Ovary (tissue), 7 donors: ENCODE measurements at regions not wholly inside any gene's neighbourhood (a gene's known extent, or its start where the extent isn't known, plus 50 kb on each side); places are given as distances from the start of the nearest gene placed in this dataset.

ENCODE experiments used
- DNase-seq, 5 donors: peaks; one replicate each; pipeline ENCODE4 v3.0.0-alpha.2; 2019 to 2020
- H3K27ac ChIP-seq, 2 donors: fragments of 200-600 bp; one replicate each; pipeline versions ENCODE4 v1.5.1 to v1.8.0; 2019 to 2022
- H3K27me3 ChIP-seq: fragments of 200-600 bp; one replicate; pipeline ENCODE4 v1.8.0; 2022
- H3K36me3 ChIP-seq: fragments of 200-600 bp; sonication (generic); one replicate; pipeline ENCODE4 v1.5.1; 2019
- H3K4me1 ChIP-seq: one replicate; pipeline ENCODE4 v1.8.1; 2013; ENCODE audit warnings: mild to moderate bottlenecking, moderate library complexity; ENCODE audit not compliant: insufficient read depth
- H3K4me3 ChIP-seq: fragments of 200-600 bp; sonication (generic); one replicate; pipeline ENCODE4 v1.5.1; 2017
- H3K9me3 ChIP-seq, 2 donors: fragments of 200-600 bp in 1 of 2; sonication (generic) in 1 of 2; one replicate each; pipeline versions ENCODE4 v1.5.1 to v1.8.1; 2013 to 2019; ENCODE audit warnings: mild to moderate bottlenecking in 1 of 2, moderate library complexity in 1 of 2
- EP300 ChIP-seq: sonication (generic); formaldehyde crosslinking; IDR thresholded peaks from one replicate; pipeline ENCODE4 v1.6.1; 2017; ENCODE audit warnings: antibody characterized with exemption
- POLR2A ChIP-seq: fragments of 450-650 bp; IDR thresholded peaks from one replicate; pipeline ENCODE4 v1.6.1; 2017; ENCODE audit warnings: antibody characterized with exemption, mild to moderate bottlenecking, moderate library complexity
- WGBS, 3 donors: extraction: QIAGEN DNeasy Blood & Tissue Kit in 1 of 3; methylation state at CpG; one replicate each; pipeline versions ENCODE4 v1.1.5 to v1.1.7; 2013 to 2017; 5-methylcytosine and 5-hydroxymethylcytosine counted together
- intact Hi-C, 4 donors: fragments of 100-400 bp; cut with DNase I; formaldehyde crosslinking; loops; one replicate each; pipeline versions ENCODE4 v1.11.0 to v1.15.1; 2022 to 2023
- TF ChIP-seq, protein P1 (sequence below), 3 donors: fragments of 450-650 bp in 2 of 3; fragments of 200-600 bp in 1 of 3; IDR thresholded peaks; one replicate each; pipeline versions ENCODE4 v1.5.1 to v1.8.0; 2016 to 2022; ENCODE audit warnings: antibody characterized with exemption in 3 of 3, mild to moderate bottlenecking in 1 of 3
- donor health status: DM: no; HTN: no; CAD: no; lungs with moderate emphysema.
- donor health status: DM: no; HTN: no; CAD: no.
- donor health status: Bipolar disorder and iron deficiency.
- donor health status: DM: no; HTN: no; CAD: no.
- donor health status: DM: yes; HTN: yes; CAD: no.

DNA sequence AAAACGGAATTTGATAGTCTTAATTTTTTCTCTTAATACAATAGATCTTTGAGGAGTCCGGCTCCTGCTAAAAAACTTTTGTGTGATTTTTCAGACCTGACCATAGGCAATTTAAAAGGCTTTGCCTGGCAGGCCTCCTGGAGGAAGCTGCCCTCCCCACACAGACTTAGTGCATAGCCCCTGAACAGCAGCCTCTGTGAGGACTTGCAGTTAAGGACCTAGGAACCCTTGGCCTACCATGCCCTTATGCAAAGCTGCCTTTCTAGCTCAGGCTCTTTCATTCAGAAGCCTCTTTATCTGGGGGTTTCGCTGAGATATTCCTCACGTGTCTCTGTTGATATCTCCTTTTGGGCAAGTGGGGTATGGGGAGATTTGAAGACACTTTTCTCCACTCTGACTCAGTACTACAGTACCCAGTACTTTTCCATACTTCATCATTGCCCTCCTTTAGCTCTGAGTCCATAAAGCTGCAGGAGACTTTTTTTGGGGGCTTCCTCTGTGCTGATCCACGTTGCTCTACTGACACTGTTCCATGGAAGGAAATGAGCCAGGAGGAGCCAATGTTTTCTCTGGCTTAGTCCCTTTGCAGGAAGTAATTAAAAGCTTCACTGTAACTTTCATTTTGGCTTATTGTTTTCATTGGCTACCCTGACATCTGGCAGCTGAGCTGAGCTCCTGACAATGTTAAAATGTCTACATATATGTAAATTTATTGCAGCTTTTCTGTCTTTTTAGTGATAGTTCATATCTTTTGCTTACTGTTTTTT lies 283.1 kb downstream of the TDRD3 start:
- 71 to 76% (median 75%) methylated on average over 5 of the region's 5 CpGs for WGBS, 3 donors
- intact Hi-C loops = no loop called here
- Histone ChIP-seq H3K4me1 (no peaks in the 10 kb centered on the region), H3K36me3 (no peaks in the 10 kb centered on the region), H3K4me3 (no peak overlapping the region), H3K27me3 (no peaks in the 10 kb centered on the region), H3K27ac (no peak overlapping the region), H3K9me3 (no peaks in the 10 kb centered on the region)
- DNase-seq = no peak
- no peak for TF ChIP-seq POLR2A
- TF ChIP-seq EP300 = no peak
- TF ChIP-seq, protein P1, sequence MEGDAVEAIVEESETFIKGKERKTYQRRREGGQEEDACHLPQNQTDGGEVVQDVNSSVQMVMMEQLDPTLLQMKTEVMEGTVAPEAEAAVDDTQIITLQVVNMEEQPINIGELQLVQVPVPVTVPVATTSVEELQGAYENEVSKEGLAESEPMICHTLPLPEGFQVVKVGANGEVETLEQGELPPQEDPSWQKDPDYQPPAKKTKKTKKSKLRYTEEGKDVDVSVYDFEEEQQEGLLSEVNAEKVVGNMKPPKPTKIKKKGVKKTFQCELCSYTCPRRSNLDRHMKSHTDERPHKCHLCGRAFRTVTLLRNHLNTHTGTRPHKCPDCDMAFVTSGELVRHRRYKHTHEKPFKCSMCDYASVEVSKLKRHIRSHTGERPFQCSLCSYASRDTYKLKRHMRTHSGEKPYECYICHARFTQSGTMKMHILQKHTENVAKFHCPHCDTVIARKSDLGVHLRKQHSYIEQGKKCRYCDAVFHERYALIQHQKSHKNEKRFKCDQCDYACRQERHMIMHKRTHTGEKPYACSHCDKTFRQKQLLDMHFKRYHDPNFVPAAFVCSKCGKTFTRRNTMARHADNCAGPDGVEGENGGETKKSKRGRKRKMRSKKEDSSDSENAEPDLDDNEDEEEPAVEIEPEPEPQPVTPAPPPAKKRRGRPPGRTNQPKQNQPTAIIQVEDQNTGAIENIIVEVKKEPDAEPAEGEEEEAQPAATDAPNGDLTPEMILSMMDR (IDR thresholded peaks at IDR 0.05) = no peak

DNA sequence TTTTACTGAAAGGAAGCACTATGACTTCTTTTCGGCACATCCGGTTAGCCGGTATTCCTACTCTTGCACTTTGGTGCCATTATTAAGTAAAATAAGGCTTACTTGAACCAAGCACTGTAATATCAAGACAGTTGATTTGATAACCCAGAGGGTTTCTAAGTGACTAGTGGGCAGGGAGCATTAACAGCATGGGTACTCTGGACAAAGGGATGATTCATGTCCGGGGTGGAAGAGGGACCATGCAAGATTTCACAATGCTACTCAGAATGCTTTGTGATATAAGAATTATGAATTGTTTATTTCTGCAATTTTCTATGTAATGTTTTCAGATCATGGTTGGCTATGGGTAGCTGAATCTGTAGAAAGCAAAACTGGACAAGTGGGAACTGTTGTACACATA lies 282.1 kb downstream of the TDRD3 start:
- no peaks in the 10 kb centered on the region for H3K27me3 ChIP-seq
- H3K27ac ChIP-seq = no peak overlapping the region
- WGBS, 3 donors = 93 to 97% (median 94%) methylated on average over 4 of the region's 4 CpGs
- DNase-seq = no peak
- H3K9me3 ChIP-seq = no peaks in the 10 kb centered on the region
- no peaks in the 10 kb centered on the region for H3K36me3 ChIP-seq
- intact Hi-C loops = no loop called here
- no peaks in the 10 kb centered on the region for H3K4me1 ChIP-seq
- H3K4me3 ChIP-seq = no peak overlapping the region
- TF ChIP-seq EP300 (no peak), POLR2A (no peak)
- TF ChIP-seq, protein P1 (IDR thresholded peaks at IDR 0.05) = no peak

- no peak overlapping the region for H3K27ac ChIP-seq
- H3K9me3 ChIP-seq = peaks cover 0 to 3% of the 10 kb centered on the region in 2 donors
- H3K27me3 ChIP-seq = no peaks in the 10 kb centered on the region
- TF ChIP-seq EP300 = no peak
- TF ChIP-seq, protein P1 (IDR thresholded peaks at IDR 0.05) = no peak
- no peak for TF ChIP-seq POLR2A
- intact Hi-C loops = no loop called here
- no peak for DNase-seq
- no peaks in the 10 kb centered on the region for H3K4me1 ChIP-seq
- H3K4me3 ChIP-seq = no peak overlapping the region
- no peaks in the 10 kb centered on the region for H3K36me3 ChIP-seq
Measured at GRCh38 chr13:60671386-60671785, 274.4 kb downstream of the TDRD3 start.

DNA sequence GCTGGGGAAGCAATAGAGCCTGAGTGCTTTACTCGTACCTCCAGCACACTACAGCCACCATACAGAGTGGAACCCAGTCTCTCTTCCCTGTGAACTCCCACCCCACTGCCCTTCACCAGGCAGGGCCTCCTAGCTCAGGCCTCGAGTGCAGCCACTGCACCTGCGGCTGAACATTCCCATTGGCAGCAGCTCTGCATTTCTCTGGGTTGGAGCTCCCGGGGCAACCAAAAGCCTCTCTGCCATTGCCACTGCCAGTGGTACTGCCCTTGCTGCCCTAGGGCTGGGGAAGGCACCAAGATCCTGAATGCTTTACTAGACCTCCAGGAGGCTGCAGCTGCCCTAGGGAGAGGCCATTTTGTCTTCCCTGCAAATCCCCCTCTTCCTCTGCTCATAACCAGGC lies 266.8 kb downstream of the TDRD3 start:
- Histone ChIP-seq H3K4me3 (no peak overlapping the region), H3K27ac (no peak overlapping the region), H3K27me3 (no peaks in the 10 kb centered on the region), H3K9me3 (no peaks in the 10 kb centered on the region), H3K4me1 (no peaks in the 10 kb centered on the region), H3K36me3 (no peaks in the 10 kb centered on the region)
- WGBS, 3 donors = 81 to 90% (median 84%) methylated on average over 4 of the region's 4 CpGs
- TF ChIP-seq EP300 (no peak), POLR2A (no peak)
- TF ChIP-seq, protein P1 (IDR thresholded peaks at IDR 0.05) = no peak
- intact Hi-C loops = no loop called here
- DNase-seq = no peak
